ENCODE measurements at regions not wholly inside any gene's neighbourhood (a gene's known extent, or its start where the extent isn't known, plus 50 kb on each side); places are given as distances from the start of the nearest gene placed in this dataset.

DNA sequence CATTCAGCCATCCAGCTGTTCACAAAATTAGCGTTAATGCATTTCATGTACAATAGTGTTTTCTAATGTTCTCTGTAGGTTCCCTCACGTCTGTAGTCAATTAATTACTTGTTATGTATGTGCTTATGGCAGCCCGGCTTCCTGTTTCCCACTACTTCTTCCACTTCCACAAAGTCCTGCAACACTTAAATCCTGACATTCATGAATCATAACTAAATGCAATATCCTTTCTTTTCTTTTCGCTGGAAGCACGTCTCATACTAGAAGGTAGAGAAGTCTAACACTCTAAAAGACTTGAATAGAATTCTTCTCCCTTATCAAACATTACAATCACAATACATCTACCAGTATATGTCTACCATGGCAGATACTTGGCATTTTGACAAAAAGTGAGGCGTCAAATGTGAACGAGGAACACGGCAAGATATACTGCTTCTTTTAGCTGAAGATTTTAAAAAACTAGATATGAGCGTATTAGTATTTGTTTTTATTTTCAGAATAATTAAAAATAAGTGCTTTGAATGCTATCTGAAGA, 239.0 kb upstream of the DIAPH2 start:
- Mint-ChIP-seq H3K9me3 (no peaks in the 10 kb centered on the region), H3K4me1 (peaks cover 19% of the 10 kb centered on the region), H3K27me3 (ENCODE audit: low read depth) (no peaks in the 10 kb centered on the region), H3K36me3 (ENCODE audit: low read depth) (no peaks in the 10 kb centered on the region), H3K4me3 (no peak overlapping the region), H3K27ac (peak overlapping the region; percentile 2 to 6 (median 3))
- TF ChIP-seq, protein P1, sequence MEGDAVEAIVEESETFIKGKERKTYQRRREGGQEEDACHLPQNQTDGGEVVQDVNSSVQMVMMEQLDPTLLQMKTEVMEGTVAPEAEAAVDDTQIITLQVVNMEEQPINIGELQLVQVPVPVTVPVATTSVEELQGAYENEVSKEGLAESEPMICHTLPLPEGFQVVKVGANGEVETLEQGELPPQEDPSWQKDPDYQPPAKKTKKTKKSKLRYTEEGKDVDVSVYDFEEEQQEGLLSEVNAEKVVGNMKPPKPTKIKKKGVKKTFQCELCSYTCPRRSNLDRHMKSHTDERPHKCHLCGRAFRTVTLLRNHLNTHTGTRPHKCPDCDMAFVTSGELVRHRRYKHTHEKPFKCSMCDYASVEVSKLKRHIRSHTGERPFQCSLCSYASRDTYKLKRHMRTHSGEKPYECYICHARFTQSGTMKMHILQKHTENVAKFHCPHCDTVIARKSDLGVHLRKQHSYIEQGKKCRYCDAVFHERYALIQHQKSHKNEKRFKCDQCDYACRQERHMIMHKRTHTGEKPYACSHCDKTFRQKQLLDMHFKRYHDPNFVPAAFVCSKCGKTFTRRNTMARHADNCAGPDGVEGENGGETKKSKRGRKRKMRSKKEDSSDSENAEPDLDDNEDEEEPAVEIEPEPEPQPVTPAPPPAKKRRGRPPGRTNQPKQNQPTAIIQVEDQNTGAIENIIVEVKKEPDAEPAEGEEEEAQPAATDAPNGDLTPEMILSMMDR (IDR thresholded peaks at IDR 0.05; ENCODE audit: unreplicated experiment in 3 of 3) = no peak

DNA sequence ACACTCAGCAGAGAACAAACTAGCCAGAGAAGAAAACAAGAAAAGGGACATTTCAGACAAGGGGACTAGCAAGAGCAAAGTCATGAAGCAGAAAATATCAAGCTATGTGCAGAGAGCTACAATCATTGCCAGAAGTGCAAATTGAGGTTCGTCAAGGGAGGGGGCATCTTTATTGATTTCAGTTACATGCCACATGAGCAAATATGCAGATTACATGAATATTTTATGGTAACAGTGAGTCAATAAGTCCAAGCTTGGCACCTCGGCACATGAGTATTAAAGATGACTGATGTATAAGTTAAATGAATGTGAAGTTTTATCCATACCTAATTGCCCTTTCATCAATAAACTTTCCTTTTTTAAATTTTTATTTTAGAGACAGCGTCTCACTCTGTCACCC, 238.1 kb upstream of the DIAPH2 start:
- Mint-ChIP-seq H3K9me3 (no peaks in the 10 kb centered on the region), H3K4me1 (peaks cover 24% of the 10 kb centered on the region), H3K36me3 (ENCODE audit: low read depth) (no peaks in the 10 kb centered on the region), H3K4me3 (no peak overlapping the region), H3K27ac (no peak overlapping the region), H3K27me3 (ENCODE audit: low read depth) (no peaks in the 10 kb centered on the region)
- TF ChIP-seq, protein P1 (IDR thresholded peaks at IDR 0.05; ENCODE audit: unreplicated experiment in 3 of 3) = no peak

DNA sequence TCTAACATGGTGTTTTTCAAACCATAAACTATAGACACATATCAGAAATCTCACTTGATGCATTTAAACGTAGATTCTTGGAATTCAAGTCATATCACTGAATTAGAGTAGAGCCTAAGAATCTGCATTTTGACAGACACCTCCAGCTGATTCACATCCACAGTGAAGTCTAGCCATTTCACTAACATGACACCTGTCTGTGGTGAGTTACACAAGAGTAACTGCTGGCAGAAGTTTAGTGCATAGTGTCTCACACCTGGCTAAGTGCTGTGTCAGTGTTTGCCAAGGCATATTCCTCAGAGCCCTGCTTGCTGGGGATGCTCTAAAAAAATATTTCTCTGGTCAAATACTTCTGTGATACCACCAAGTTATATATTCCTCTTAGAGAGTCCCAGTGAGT, 237.5 kb upstream of the DIAPH2 start:
- Mint-ChIP-seq H3K27me3 (ENCODE audit: low read depth) (peaks cover 3% of the 10 kb centered on the region), H3K9me3 (no peaks in the 10 kb centered on the region), H3K27ac (no peak overlapping the region), H3K4me3 (no peak overlapping the region), H3K4me1 (peaks cover 29% of the 10 kb centered on the region), H3K36me3 (ENCODE audit: low read depth) (no peaks in the 10 kb centered on the region)
- TF ChIP-seq, protein P1 (IDR thresholded peaks at IDR 0.05; ENCODE audit: unreplicated experiment in 3 of 3) = no peak

DNA sequence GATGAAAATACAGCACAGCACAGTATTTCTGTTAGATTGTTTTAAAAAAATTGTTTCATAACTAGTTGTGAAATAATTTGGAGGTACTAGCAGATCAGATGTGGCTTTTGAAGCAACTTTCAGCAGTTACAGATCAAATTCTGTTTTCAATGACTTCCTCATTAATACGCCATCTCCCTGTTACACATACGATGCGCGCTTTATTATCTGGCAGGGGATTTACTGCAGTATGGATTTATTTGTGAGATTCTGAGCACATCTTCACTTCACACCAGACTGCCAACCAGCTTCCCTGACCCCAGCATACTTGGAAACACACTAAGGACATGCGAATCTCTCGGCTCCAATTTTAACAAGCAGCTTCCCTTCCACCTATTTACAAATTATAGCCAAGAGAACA, 235.5 kb upstream of the DIAPH2 start:
- Mint-ChIP-seq H3K9me3 (peaks cover 2% of the 10 kb centered on the region), H3K27ac (peak overlapping the region in 2 of 3 experiments; percentile 74 to 86), H3K36me3 (ENCODE audit: low read depth) (no peaks in the 10 kb centered on the region), H3K27me3 (ENCODE audit: low read depth) (peaks cover 3% of the 10 kb centered on the region), H3K4me3 (no peak overlapping the region), H3K4me1 (peaks cover 34% of the 10 kb centered on the region)
- TF ChIP-seq, protein P1 (IDR thresholded peaks at IDR 0.05; ENCODE audit: unreplicated experiment in 3 of 3) = no peak

DNA sequence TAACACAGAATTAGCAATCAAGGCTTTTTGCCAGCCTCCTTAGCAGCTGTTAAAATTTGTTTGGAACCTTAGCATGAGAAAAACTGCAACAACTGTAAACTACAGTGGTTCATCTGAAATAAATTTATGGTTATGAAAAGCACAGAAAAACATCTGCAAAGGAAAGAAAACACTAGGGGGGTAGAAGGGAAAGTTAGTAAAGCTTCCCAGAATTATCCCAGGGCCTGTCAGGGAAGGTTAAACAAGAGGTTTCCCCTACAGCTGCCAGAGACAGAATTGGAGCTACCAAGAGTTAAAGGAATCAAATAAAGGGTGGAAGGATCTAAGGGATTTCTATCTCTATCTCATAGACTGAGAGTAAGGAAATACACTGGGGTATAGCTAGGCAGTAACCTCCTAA, 234.7 kb upstream of the DIAPH2 start:
- Mint-ChIP-seq H3K27ac (peak overlapping the region; percentile 55 to 86 (median 74)), H3K27me3 (ENCODE audit: low read depth) (peaks cover 3% of the 10 kb centered on the region), H3K9me3 (peaks cover 2% of the 10 kb centered on the region), H3K36me3 (ENCODE audit: low read depth) (no peaks in the 10 kb centered on the region), H3K4me1 (peaks cover 34% of the 10 kb centered on the region), H3K4me3 (no peak overlapping the region)
- TF ChIP-seq, protein P1 (IDR thresholded peaks at IDR 0.05; ENCODE audit: unreplicated experiment in 3 of 3) = no peak

DNA sequence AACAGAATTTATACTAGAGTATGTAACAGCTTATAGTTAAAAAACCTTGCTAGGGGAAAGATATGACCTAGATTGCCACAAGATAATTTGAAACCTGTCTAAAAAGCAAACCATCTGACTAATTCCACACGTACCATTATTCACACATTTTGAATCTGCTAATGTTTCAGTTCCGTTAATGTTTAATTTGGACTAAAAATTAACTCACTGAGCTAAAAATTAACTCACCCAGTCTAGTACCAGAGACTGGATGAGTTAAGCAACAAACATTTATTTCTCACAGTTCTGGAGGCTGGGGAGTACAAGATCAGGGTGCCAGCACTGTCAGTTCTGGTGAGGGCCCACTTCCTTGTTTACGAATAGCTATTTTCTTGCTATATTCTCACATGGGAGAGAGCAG, 231.5 kb upstream of the DIAPH2 start:
- Mint-ChIP-seq H3K27me3 (ENCODE audit: low read depth) (peaks cover 3% of the 10 kb centered on the region), H3K36me3 (ENCODE audit: low read depth) (no peaks in the 10 kb centered on the region), H3K4me3 (no peak overlapping the region), H3K4me1 (peaks cover 29% of the 10 kb centered on the region), H3K9me3 (peaks cover 2% of the 10 kb centered on the region), H3K27ac (peak overlapping the region; percentile 16 to 54 (median 42))
- TF ChIP-seq, protein P1 (IDR thresholded peaks at IDR 0.05; ENCODE audit: unreplicated experiment in 3 of 3) = no peak

All from nephron (organoid).